GM23338 (cell line): ENCODE measurements at regions not wholly inside any gene's neighbourhood (a gene's known extent, or its start where the extent isn't known, plus 50 kb on each side); places are given as distances from the start of the nearest gene placed in this dataset.
"Not testable (repeated sequence)": the region's sequence is repeated elsewhere in the genome, so short reads cannot be mapped to it uniquely, and the experiment has no call there.

ENCODE experiments used
- ATAC-seq: fragments of 200-7000 bp; cut with Tn5 transposase; 3 replicates; pipeline ENCODE4 v1.9.1; 2020
- DNase-seq: peaks from one replicate; pipeline ENCODE4 v3.0.0-alpha.2; 2015; ENCODE audit warnings: low spot score
- H2AFZ ChIP-seq: fragments of 200-600 bp; sonication (generic); 2 replicates; pipeline ENCODE4 v1.8.0; 2016; ENCODE audit warnings: antibody characterized with exemption, mild to moderate bottlenecking, moderate library complexity
- H3F3A ChIP-seq: fragments of 200-600 bp; sonication (generic); replicated peaks from 2 replicates; pipeline ENCODE4 v1.8.0; 2017; ENCODE audit warnings: antibody characterized with exemption, mixed run types, low read depth
- H3K27ac ChIP-seq: fragments of 200-600 bp; sonication (generic); 2 replicates; pipeline ENCODE4 v1.6.1; 2016; ENCODE audit warnings: low read depth
- H3K27me3 ChIP-seq: fragments of 200-600 bp; sonication (generic); 2 replicates; pipeline ENCODE4 v1.8.0; 2016; ENCODE audit warnings: mild to moderate bottlenecking, mixed run types, moderate library complexity; ENCODE audit not compliant: insufficient read depth
- H3K36me3 ChIP-seq: fragments of 200-600 bp; sonication (generic); 2 replicates; pipeline ENCODE4 v1.8.0; 2016; ENCODE audit warnings: mild to moderate bottlenecking; ENCODE audit not compliant: insufficient read depth
- H3K4me1 ChIP-seq: fragments of 200-600 bp; sonication (generic); 2 replicates; pipeline ENCODE4 v1.8.0; 2016; ENCODE audit warnings: mild to moderate bottlenecking, moderate library complexity; ENCODE audit not compliant: insufficient read depth
- H3K4me2 ChIP-seq: fragments of 200-600 bp; sonication (generic); 2 replicates; pipeline ENCODE4 v1.7.1; 2017; ENCODE audit warnings: mixed run types
- H3K4me3 ChIP-seq: fragments of 200-600 bp; sonication (generic); 2 replicates; pipeline ENCODE4 v1.6.1; 2016; ENCODE audit warnings: mixed run types
- H3K79me2 ChIP-seq: fragments of 200-600 bp; sonication (generic); replicated peaks from 2 replicates; pipeline ENCODE4 v1.8.0; 2017; ENCODE audit warnings: mild to moderate bottlenecking; ENCODE audit not compliant: insufficient read depth
- H3K9me2 ChIP-seq: fragments of 200-600 bp; sonication (generic); 2 replicates; pipeline ENCODE4 v1.8.0; 2017; ENCODE audit not compliant: insufficient read depth
- H4K20me1 ChIP-seq: fragments of 200-600 bp; sonication (generic); replicated peaks from 2 replicates; pipeline ENCODE4 v1.8.0; 2017; ENCODE audit warnings: mild to moderate bottlenecking; ENCODE audit not compliant: insufficient read depth
- H3K27ac Mint-ChIP-seq: 2 replicates; pipeline ENCODE4 v1.8.0; 2020; ENCODE audit warnings: inconsistent platforms, mild to moderate bottlenecking, moderate library complexity, mixed read lengths
- H3K27me3 Mint-ChIP-seq: 3 replicates; pipeline ENCODE4 v1.8.0; 2022; ENCODE audit warnings: low read depth, mild to moderate bottlenecking, moderate library complexity, mixed read lengths, inconsistent platforms; ENCODE audit not compliant: insufficient read depth, poor library complexity
- H3K36me3 Mint-ChIP-seq: 3 replicates; pipeline ENCODE4 v1.8.0; 2021; ENCODE audit warnings: low read depth, mild to moderate bottlenecking, inconsistent platforms, moderate library complexity, mixed read lengths
- H3K4me1 Mint-ChIP-seq: 3 replicates; pipeline ENCODE4 v1.8.0; 2020; ENCODE audit warnings: mild to moderate bottlenecking, inconsistent platforms, mixed read lengths
- H3K4me3 Mint-ChIP-seq: 3 replicates; pipeline ENCODE4 v1.8.0; 2021; ENCODE audit warnings: moderate library complexity, mild to moderate bottlenecking, inconsistent platforms, mixed read lengths
- H3K9me3 Mint-ChIP-seq: 3 replicates; pipeline ENCODE4 v1.8.0; 2020; ENCODE audit warnings: moderate library complexity, mild to moderate bottlenecking, inconsistent platforms, mixed read lengths
- EZH2phosphoT487 ChIP-seq: fragments of 200-600 bp; sonication (generic); IDR thresholded peaks from one replicate; pipeline ENCODE4 v1.8.1; 2018; ENCODE audit warnings: antibody characterized with exemption; ENCODE audit not compliant: unreplicated experiment
- NANOG ChIP-seq: IDR thresholded peaks from 2 replicates; pipeline ENCODE4 v1.6.1; 2016; ENCODE audit warnings: antibody characterized with exemption, borderline replicate concordance
- STAT1 ChIP-seq: IDR thresholded peaks from one replicate; pipeline ENCODE4 v1.6.1; 2016; ENCODE audit warnings: antibody characterized with exemption; ENCODE audit not compliant: unreplicated experiment
- ZNF114 ChIP-seq: fragments of 250-450 bp; sonication (Bioruptor Pico); IDR thresholded peaks from 2 replicates; pipeline ENCODE4 v1.5.0; 2020; ENCODE audit warnings: mild to moderate bottlenecking, moderate library complexity
- TF ChIP-seq, protein P1 (sequence below), 2 experiments: fragments of 200-600 bp in 1 of 2; sonication (generic) in 1 of 2; conservative IDR thresholded peaks; 2 replicates each; pipeline versions ENCODE4 v1.5.1 to v1.6.1; 2016 to 2017; ENCODE audit warnings: antibody characterized with exemption in 2 of 2, low read depth in 2 of 2, mild to moderate bottlenecking in 2 of 2, moderate library complexity in 1 of 2
- TF ChIP-seq, protein P2 (sequence below): IDR thresholded peaks from 2 replicates; pipeline ENCODE4 v1.6.1; 2016; ENCODE audit warnings: antibody characterized with exemption
- TF ChIP-seq, protein P3 (sequence below): IDR thresholded peaks from one replicate; pipeline ENCODE4 v1.6.1; 2018; ENCODE audit warnings: antibody characterized with exemption; ENCODE audit not compliant: unreplicated experiment

DNA sequence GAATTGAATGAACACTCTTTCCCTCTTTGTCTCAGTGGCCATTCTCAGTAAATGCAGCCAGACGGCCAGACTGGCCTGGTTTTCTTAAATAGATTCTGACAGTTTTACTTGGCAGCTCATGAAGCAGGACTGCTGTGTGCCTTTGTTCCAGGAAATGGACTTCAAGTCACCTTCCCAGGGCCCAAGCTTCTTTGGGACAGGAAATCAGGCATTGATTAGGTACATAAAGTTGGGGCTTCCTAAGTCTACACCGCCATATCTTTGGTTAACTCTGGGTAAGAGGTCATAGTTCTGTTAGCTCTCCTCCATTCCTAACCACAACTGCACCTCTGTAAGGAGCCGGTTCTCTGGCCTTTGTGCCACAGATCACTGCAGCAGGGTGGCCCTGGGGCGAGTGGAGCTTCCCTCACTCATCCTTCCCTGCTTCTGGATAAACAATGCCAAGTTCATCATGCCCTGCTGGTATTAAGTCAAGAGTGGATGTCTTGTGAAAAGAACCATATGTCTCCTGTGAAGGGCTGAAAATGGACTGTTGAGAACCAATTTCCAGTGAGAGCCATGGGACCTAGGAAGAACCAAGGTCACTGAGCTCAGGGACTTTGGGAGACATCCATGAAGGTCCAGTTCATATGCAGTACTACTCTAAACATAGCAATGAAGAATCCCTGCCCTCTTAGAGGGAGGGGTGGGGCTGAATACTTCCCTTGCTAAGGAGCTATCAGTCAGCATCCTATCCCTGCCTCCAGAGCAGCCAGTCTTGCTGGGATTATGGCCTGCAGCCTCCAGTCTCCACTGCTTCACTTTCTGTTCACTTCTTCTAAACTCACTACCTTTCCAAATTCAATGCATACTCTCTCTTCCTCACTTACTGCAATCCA is 122.6 kb upstream of the XPO1 start (continued):
- TF ChIP-seq ZNF114 (CRISPR knock-in tag), result no peak
- no peak for TF ChIP-seq STAT1
- TF ChIP-seq, protein P1, sequence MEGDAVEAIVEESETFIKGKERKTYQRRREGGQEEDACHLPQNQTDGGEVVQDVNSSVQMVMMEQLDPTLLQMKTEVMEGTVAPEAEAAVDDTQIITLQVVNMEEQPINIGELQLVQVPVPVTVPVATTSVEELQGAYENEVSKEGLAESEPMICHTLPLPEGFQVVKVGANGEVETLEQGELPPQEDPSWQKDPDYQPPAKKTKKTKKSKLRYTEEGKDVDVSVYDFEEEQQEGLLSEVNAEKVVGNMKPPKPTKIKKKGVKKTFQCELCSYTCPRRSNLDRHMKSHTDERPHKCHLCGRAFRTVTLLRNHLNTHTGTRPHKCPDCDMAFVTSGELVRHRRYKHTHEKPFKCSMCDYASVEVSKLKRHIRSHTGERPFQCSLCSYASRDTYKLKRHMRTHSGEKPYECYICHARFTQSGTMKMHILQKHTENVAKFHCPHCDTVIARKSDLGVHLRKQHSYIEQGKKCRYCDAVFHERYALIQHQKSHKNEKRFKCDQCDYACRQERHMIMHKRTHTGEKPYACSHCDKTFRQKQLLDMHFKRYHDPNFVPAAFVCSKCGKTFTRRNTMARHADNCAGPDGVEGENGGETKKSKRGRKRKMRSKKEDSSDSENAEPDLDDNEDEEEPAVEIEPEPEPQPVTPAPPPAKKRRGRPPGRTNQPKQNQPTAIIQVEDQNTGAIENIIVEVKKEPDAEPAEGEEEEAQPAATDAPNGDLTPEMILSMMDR (conservative IDR thresholded peaks at IDR 0.05; ENCODE audit: low read depth in 2 of 2), result no peak
- no peak for TF ChIP-seq EZH2phosphoT487
- TF ChIP-seq NANOG, result no peak

DNA sequence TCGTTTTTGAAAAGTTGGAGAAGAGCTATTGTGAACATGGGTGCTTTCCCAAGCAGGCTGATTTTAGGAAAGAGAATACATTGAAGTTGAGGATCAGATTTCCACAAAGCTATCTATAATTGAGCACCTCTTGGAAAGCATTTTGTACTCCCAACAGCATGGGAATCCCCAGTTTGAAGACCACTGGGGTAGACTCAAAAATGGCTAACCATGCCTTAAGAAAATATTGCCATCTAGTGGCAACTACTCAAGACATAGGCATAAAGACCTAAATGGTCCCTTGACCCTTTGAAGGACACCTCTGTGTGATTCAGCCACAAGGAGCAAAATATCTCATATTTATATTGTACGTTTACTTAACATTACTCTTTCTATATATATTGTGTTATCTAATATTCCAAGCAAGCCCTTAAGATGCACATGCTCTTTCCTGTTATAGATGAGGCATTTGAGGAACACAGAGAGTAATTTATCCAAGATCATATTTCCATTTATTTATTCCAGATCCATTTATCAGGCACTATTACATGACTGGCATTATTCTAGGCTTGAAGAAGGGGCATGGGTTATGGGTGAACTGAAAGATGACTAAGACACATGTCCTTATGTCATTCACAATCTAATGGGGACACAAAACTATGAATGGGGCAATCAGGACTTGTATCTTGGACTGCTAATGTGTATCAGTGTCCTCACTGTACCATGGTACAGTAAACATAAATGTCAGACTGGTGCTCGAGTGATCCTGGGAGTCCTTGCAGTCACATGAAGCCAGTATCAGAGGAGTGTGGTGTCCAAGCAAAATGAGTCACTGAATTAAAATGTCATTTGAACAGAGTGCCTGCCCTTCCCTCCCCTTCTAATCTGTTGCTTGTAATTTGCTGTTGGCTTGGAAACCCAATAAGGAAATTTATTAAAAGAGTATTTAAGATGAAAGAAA is 121.0 kb upstream of the XPO1 start:
- Histone ChIP-seq H3K36me3 (no peaks in the 10 kb centered on the region), H3F3A (no peaks in the 10 kb centered on the region), H3K4me1 (no peaks in the 10 kb centered on the region), H3K9me2 (no peaks in the 10 kb centered on the region), H4K20me1 (no peaks in the 10 kb centered on the region), H2AFZ (no peak overlapping the region), H3K27ac (no peak overlapping the region), H3K27me3 (no peaks in the 10 kb centered on the region), H3K4me2 (no peak overlapping the region), H3K4me3 (no peak overlapping the region), H3K79me2 (no peaks in the 10 kb centered on the region)
- peak; percentile 91 for DNase-seq
- Mint-ChIP-seq H3K4me3 (no peak overlapping the region), H3K36me3 (no peaks in the 10 kb centered on the region), H3K4me1 (0 out of 3 replicates have a peak, but pooled peaks cover 2% of the 10 kb centered on the region), H3K27ac (no peak overlapping the region), H3K9me3 (no peaks in the 10 kb centered on the region), H3K27me3 (no peaks in the 10 kb centered on the region)
- TF ChIP-seq STAT1, result no peak
- TF ChIP-seq, protein P2, sequence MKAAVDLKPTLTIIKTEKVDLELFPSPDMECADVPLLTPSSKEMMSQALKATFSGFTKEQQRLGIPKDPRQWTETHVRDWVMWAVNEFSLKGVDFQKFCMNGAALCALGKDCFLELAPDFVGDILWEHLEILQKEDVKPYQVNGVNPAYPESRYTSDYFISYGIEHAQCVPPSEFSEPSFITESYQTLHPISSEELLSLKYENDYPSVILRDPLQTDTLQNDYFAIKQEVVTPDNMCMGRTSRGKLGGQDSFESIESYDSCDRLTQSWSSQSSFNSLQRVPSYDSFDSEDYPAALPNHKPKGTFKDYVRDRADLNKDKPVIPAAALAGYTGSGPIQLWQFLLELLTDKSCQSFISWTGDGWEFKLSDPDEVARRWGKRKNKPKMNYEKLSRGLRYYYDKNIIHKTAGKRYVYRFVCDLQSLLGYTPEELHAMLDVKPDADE, result no peak
- TF ChIP-seq, protein P1 (conservative IDR thresholded peaks at IDR 0.05; ENCODE audit: low read depth in 2 of 2), result peak; percentile 81 to 88
- TF ChIP-seq, protein P3, sequence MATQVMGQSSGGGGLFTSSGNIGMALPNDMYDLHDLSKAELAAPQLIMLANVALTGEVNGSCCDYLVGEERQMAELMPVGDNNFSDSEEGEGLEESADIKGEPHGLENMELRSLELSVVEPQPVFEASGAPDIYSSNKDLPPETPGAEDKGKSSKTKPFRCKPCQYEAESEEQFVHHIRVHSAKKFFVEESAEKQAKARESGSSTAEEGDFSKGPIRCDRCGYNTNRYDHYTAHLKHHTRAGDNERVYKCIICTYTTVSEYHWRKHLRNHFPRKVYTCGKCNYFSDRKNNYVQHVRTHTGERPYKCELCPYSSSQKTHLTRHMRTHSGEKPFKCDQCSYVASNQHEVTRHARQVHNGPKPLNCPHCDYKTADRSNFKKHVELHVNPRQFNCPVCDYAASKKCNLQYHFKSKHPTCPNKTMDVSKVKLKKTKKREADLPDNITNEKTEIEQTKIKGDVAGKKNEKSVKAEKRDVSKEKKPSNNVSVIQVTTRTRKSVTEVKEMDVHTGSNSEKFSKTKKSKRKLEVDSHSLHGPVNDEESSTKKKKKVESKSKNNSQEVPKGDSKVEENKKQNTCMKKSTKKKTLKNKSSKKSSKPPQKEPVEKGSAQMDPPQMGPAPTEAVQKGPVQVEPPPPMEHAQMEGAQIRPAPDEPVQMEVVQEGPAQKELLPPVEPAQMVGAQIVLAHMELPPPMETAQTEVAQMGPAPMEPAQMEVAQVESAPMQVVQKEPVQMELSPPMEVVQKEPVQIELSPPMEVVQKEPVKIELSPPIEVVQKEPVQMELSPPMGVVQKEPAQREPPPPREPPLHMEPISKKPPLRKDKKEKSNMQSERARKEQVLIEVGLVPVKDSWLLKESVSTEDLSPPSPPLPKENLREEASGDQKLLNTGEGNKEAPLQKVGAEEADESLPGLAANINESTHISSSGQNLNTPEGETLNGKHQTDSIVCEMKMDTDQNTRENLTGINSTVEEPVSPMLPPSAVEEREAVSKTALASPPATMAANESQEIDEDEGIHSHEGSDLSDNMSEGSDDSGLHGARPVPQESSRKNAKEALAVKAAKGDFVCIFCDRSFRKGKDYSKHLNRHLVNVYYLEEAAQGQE, result no peak
- ATAC-seq, result peak; percentile 95

DNA sequence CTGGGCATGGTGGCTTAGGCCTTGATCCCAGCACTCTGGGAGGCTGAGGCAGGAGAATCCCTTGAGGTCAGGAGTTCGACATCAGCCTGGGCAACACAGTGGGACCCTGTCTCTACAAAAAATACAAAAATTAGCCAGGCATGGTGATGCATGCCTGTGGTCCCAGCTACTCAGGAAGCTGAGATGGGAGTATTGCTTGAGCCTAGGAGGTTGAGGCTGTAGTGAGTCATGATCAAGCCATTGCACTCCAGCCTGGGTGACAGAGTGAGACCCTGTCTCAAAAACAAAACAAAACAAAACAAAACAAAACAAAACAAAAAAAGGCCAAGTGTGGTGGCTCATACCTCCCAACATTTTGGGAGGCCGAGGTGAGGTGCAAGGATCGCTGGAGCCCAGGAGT is 111.8 kb upstream of the XPO1 start:
- peaks cover 20% of the 10 kb centered on the region for H3K9me3 Mint-ChIP-seq
- H3K27me3 Mint-ChIP-seq, H3K4me2 ChIP-seq, H3K27ac ChIP-seq, H3K36me3 Mint-ChIP-seq, H3K79me2 ChIP-seq, H3K27me3 ChIP-seq, H3F3A ChIP-seq, H3K4me1 ChIP-seq, H3K4me1 Mint-ChIP-seq, H3K27ac Mint-ChIP-seq, H3K4me3 ChIP-seq, ATAC-seq, H3K4me3 Mint-ChIP-seq, DNase-seq, H2AFZ ChIP-seq, H3K36me3 ChIP-seq, H3K9me2 ChIP-seq, H4K20me1 ChIP-seq: not testable (repeated sequence)
